ENCODE measurements at regions not wholly inside any gene's neighbourhood (a gene's known extent, or its start where the extent isn't known, plus 50 kb on each side); places are given as distances from the start of the nearest gene placed in this dataset.
A peak's percentile ranks its signal among the peaks of the same experiment; 100 is the strongest.

GRCh38 chr1:209391792-209392191 lies 191.7 kb upstream of the CAMK1G start:
- no peak overlapping the region for H3K4me3 ChIP-seq (replicated peaks; ENCODE audit: low read depth, low read length)
- no peak for DNase-seq (ENCODE audit: low read depth)
- no peak for TF ChIP-seq CTCF (IDR thresholded peaks at IDR 0.05; ENCODE audit: low read length, missing control alignments)

GRCh38 chr1:209395169-209395568 lies 188.3 kb upstream of the CAMK1G start:
- H3K4me3 ChIP-seq (replicated peaks; ENCODE audit: low read depth, low read length), result no peak overlapping the region
- TF ChIP-seq CTCF (IDR thresholded peaks at IDR 0.05; ENCODE audit: low read length, missing control alignments), result no peak
- DNase-seq (ENCODE audit: low read depth), result no peak

DNA sequence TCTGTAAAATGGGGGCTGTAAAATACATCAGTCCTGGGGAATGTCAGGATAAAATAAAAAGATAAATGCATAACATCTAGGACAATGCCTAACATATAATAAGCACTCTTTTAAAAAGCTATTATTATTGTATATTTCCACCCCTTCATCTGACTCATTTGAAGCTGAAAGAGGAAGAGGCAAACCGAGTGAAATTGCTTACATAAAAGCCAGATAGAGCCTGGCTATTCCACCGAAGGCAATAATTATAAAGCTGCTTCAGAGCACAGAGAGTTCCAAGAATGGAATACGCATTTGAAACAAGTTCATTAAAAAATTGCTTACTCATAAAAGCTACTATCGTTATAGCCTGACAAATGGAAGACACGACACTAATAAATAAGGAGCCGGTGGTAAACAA lies 186.1 kb upstream of the CAMK1G start:
- TF ChIP-seq CTCF (IDR thresholded peaks at IDR 0.05; ENCODE audit: low read length, missing control alignments), result no peak
- no peak for DNase-seq (ENCODE audit: low read depth)
- no peak overlapping the region for H3K4me3 ChIP-seq (replicated peaks; ENCODE audit: low read depth, low read length)

DNA sequence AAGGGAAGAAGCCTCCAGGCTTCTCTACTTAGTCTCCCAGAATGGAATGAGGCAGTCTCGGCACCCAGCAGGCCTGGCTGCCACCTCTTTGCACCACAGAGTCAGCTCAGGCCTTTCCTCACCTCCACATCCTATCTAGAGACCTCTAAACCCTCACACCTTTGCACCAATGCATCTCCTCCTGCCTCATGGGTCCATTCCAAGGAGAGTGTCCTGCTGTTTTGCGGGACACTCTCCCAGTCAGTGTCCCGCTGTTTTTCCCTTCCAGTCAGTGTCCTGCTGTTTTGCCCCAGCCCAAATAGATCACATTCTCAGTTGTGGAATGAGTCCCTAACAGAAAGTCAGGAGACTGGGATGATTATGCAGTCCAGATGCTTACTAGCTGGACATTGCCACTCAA lies 185.6 kb upstream of the CAMK1G start:
- no peak for DNase-seq (ENCODE audit: low read depth)
- no peak overlapping the region for H3K4me3 ChIP-seq (replicated peaks; ENCODE audit: low read depth, low read length)
- no peak for TF ChIP-seq CTCF (IDR thresholded peaks at IDR 0.05; ENCODE audit: low read length, missing control alignments)

- TF ChIP-seq CTCF (IDR thresholded peaks at IDR 0.05; ENCODE audit: low read length, missing control alignments), result no peak
- peak; percentile 96 for DNase-seq (ENCODE audit: low read depth)
- no peak overlapping the region for H3K4me3 ChIP-seq (replicated peaks; ENCODE audit: low read depth, low read length)
These were observed 185.1 kb upstream of the CAMK1G start for GRCh38 chr1:209398313-209398991.

DNA sequence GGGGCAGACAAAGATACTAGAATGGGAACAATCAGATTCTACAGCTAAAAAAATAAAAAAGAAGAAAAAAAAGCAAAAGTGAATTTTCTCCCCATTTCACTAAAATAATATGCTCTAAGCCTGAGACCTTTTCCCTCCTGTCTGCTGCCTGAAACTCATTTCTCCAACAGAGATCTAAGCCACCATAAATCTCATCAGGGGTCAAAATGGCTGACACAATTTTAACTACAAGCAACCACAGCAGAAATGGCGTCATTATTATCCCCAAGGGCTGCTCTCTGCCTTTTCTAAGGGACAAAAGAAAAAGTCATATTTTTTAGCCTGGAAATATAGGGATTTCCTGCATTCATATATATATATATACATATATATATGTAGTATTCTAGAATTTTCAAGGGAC lies 183.7 kb upstream of the CAMK1G start:
- DNase-seq (ENCODE audit: low read depth), result no peak
- H3K4me3 ChIP-seq (replicated peaks; ENCODE audit: low read depth, low read length), result no peak overlapping the region
- TF ChIP-seq CTCF (IDR thresholded peaks at IDR 0.05; ENCODE audit: low read length, missing control alignments), result no peak

All from fibroblast of pulmonary artery (primary cell).